Stimulated activated CD4-positive, alpha-beta T cell treated with anti-CD3 and anti-CD28 coated beads, Interleukin-4, amount 100 ng/mL, for 4 hours (primary cell): ENCODE measurements at regions not wholly inside any gene's neighbourhood (a gene's known extent, or its start where the extent isn't known, plus 50 kb on each side); places are given as distances from the start of the nearest gene placed in this dataset.
"Not testable (repeated sequence)": the region's sequence is repeated elsewhere in the genome, so short reads cannot be mapped to it uniquely, and the experiment has no call there.

ENCODE experiments used
- DNase-seq, 2 experiments: peaks; one replicate each; pipeline ENCODE4 v3.0.0-alpha.2; 2020

- no peak for DNase-seq
Observed at GRCh38 chr13:26484196-26484595, 73.3 kb upstream of the WASF3 start.

- no peak for DNase-seq
Observed at GRCh38 chr13:26485288-26485687, 72.2 kb upstream of the WASF3 start.

- DNase-seq, result no peak
Observed at GRCh38 chr13:26485786-26486185, 71.7 kb upstream of the WASF3 start.

GRCh38 chr13:26486550-26486949 is 70.9 kb upstream of the WASF3 start:
- no peak for DNase-seq

GRCh38 chr13:26487781-26488180 is 69.7 kb upstream of the WASF3 start:
- DNase-seq, result no peak

GRCh38 chr13:26488236-26489003 is 69.1 kb upstream of the WASF3 start:
- DNase-seq, result no peak

- not testable (repeated sequence) for DNase-seq
Observed at GRCh38 chr13:26492301-26492700, 65.2 kb upstream of the WASF3 start.

GRCh38 chr13:26494571-26495195 is 62.8 kb upstream of the WASF3 start:
- no peak for DNase-seq

- DNase-seq, result no peak
Observed at GRCh38 chr13:26495750-26496149, 61.7 kb upstream of the WASF3 start.

GRCh38 chr13:26497968-26498511 is 59.4 kb upstream of the WASF3 start:
- no peak for DNase-seq

GRCh38 chr13:26498656-26499601 is 58.6 kb upstream of the WASF3 start:
- no peak for DNase-seq

GRCh38 chr13:26500618-26501320 is 56.7 kb upstream of the WASF3 start:
- DNase-seq, result no peak

- DNase-seq, result no peak
Observed at GRCh38 chr13:26501641-26502040, 55.8 kb upstream of the WASF3 start.

- DNase-seq, result peak; percentile 19 to 50
Observed at GRCh38 chr13:26502826-26503225, 54.7 kb upstream of the WASF3 start.

- no peak for DNase-seq
Observed at GRCh38 chr13:26503826-26504594, 53.5 kb upstream of the WASF3 start.
